ENCODE measurements at regions not wholly inside any gene's neighbourhood (a gene's known extent, or its start where the extent isn't known, plus 50 kb on each side); places are given as distances from the start of the nearest gene placed in this dataset.
"Not testable (repeated sequence)": the region's sequence is repeated elsewhere in the genome, so short reads cannot be mapped to it uniquely, and the experiment has no call there.

DNA sequence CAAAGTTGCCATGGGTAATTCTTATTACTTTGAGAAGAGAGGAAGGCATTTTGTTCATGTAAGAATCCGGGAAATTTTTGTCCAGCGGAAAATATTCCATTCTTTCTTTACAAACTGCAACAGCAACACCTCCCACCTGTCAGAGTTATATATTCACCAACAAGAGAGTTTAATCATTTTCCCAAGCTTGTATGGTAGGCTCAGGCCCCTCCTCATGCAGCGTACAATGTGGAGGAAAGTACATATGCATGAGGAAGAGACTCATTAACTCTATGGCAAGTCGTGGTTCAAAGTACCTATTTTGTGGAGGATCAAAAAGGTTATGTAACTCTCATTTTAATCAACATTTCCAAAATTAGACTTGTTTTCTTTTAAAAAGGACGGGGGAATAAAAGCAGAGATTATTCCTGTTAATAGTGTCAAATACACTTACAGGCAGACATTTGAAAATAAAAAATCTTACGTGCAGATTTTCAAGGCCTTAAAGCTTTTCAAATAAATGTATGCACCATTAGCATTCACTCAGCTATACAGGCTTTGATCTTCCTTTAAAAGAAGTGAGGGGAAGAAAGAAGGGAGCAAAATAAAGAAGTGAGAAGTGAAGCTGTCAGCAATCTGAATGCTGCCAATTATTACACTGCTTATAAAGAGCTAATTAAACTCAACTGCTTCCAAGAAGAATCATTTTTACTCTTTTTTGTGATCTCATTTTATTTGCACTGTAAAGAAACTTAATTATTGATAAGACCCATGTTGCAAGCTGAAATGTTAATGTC lies 204.8 kb downstream of the FAT4 start:
- no peak for DNase-seq

DNA sequence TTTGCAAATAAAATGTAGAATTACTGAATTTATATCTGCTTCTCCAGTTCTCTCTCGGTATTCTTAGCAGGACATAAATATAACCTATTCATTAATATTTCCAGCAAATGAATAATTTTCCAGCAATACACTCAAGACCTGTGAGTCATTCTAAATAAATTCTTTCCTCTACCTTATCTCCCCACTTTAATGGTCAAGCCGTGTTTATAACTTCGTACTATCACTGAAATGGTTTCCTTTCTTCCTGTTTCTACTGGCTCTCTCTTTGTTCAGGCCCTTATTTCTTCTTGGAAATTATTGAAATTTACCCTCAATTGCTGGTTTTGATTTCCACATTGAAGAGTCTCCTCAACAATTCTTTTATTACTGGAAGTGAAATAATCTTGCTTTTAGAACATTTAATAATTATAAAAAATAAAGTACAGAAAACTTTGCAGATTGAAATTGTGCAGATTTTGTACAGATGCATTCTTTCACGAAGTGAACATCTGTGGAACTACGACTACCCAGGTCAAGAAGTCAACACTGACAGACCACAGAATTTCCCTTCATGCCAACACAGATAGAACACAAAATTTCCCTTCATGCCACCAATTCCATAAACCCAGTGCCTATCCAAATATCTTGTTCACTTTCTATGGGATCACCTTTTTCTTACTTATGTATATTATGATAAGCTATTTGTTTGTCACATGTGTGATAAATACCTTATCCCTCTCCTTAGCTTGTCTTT lies 205.7 kb downstream of the FAT4 start:
- DNase-seq: no peak

GRCh38 chr4:125522588-125522987 lies 207.8 kb downstream of the FAT4 start:
- DNase-seq: no peak

DNA sequence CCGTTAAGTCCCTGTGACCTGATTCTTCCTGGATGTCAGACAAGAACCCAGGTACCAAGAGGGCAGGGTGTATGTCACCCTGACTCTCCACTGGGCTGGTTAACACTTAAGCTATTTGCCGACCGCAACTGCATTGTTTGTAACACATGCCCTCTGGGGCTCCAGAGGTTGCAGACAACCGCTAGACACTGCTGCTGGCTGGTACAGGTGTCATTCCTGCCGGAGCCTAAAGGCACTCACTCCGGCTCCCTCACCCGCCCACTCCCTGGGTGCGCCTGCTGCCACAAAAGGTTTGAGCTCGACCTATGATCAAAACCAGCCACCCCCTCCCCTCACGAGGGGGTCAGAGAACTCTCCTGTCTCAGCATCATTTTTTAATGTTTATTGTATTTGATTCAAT lies 208.2 kb downstream of the FAT4 start:
- DNase-seq: no peak

DNA sequence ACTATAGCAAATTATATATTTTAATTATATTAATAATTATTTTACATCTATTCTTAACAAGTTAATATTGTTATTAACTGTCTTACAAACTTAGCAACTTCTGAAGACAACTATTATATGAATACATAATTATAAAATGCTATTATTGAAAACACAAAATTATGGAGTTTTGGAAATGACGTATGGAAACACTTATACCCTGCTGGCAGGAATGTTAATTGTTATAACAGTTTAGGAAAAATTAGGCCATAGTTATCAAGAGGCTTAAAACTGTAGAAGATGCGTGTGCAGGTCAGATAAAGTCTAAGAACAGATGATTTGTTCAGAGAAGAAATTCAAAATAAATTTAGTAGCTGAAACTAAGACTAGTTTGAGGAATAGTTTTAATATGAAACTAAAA lies 211.7 kb downstream of the FAT4 start:
- DNase-seq: no peak

DNA sequence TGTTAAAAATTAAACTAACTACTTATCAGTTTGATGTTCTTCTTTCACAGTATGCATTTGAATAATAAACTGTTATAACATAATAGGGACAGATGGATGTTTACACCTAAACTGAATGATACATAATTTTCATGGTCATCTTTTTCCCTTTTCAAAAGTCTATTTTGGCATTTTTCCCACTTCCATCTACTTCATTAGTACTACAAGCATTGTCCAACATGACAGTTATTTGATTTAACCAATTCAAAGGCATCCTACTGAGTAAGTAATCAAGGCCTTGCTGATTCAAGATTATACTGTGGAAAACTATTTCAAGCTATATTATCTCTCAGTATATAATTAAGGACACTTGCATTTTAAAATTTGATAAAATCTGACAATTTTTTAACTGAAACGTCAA lies 212.9 kb downstream of the FAT4 start:
- DNase-seq: no peak

DNA sequence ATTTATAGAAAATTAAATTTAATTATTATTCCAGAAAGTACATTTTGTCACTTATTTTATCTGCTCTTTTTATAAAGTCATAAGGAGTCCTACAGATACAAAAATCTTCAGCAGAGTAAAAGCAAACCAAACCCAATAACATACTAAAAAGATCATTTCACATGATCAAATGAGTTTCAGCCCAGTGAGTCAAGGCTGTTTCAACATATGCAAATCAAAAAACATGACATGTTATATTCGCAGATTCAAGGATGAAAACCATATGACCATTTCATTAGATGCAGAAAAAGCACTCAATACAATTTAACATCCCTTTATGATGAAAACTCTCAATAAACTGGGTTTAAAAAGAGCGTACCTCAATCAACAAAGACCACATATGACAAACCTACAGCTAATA lies 214.3 kb downstream of the FAT4 start:
- no peak for DNase-seq

DNA sequence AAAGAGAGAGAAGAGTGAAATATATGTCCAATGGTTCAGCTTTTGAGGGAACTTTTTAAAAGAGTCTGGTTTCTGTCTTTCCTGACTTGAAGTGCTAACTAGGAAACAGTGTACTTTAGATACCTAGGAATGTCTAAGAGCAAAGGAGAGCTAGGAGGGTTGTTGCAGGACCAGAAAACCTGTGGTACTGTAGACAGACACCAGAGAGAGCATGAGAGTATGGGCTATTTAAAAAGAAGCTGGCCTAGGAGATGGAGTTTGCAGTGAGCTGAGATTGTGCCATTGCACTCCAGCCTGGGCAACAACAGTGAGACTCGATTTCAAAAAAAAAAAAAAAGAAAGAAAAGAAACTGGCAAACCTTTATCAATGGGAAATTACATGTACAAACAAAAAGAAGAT lies 223.9 kb downstream of the FAT4 start:
- no peak for DNase-seq

DNA sequence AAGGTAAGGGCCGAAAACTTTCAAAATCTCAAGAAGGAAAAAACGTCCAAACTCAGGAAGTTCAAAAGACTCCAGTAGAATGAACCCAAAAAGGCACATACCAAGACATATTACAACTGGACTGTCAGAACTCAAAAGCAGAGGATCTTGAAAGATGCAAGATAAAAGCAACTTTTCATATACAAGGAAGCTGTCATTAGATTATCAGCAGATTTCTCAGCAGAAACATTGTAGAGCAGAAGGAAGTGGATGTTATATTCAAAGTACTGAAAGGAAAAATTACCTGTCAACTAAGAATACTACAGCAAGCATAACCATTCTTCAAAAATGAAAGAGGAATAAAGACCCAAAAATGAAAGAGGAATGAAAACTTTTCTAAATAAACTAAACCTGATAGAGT lies 224.9 kb downstream of the FAT4 start:
- DNase-seq: no peak

- DNase-seq: no peak
These were observed 227.2 kb downstream of the FAT4 start for GRCh38 chr4:125541836-125542385.

DNA sequence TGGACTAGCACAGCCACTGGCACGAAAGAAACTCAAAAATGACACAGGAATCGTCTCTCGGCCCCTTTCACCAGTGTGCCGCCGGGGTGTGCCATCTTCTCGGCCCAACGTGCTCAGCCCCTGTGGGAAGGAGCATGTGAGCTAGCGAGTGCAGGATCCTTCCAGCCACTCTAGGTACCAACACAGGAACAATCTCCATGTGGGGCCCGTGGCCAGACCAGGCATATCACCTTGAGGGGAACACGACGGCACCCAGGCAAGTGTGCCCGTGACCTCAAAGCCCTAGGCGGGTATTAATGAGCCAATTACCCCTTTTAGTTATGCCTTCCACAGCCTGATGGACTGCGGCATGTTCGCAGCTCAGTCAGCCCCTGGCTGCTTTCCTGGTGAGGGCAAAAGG lies 231.5 kb downstream of the FAT4 start:
- DNase-seq: no peak

DNA sequence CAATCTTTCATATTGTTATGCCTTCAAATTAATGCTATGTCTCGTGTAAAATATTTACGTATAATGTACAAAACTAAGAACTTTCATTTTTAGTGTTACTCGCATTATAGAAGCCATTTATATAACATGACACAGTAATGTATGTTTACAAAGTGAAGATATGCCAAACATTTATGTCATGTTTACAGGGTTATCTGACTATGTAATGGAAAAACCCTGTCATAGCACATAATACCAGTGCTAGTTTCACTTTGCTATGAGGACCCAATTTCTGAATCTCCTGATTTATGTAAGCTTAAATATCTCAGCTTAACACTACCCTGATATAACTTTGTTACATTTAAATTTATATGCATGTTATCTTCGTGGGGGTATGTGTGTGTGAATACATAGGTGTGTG lies 233.1 kb downstream of the FAT4 start:
- no peak for DNase-seq

DNA sequence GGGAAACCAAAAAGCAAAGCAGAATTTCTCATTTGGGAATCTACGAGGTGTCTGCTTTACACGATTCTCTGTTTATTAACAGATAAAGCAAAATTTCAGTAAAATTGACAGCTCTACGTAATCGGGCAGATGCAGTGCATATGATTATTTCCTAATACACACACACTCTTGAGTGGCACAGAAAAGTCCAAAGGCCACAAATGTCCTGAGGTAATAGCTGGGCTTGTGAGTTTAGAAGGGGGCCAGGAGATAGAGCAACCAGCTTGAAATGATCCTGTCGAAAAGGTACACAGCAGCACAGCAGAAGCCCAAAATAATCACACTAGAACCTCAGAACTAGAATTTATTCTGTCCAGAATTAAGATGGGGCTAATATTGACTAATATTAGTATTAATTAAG lies 236.0 kb downstream of the FAT4 start:
- no peak for DNase-seq

DNA sequence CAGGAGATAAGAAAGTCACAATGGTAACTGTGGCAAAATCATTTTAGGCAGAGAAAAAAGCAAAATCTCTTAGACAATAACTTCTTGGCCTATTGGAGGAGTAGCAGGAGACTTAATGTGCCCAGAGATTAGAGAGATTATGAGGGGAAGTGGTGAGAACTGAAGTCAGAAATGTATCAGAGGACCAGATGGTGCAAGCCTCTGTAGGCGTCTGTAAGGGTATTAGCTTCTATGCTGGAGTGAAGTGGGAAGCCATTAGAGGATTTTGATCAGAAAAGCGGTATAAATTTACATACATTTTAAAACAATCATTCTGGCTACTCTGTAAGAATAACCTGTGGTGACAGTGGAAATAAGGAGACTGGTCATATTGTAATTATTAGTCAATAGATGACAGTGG lies 236.7 kb downstream of the FAT4 start:
- no peak for DNase-seq

- no peak for DNase-seq
These were observed 237.2 kb downstream of the FAT4 start for GRCh38 chr4:125551967-125552366.

DNA sequence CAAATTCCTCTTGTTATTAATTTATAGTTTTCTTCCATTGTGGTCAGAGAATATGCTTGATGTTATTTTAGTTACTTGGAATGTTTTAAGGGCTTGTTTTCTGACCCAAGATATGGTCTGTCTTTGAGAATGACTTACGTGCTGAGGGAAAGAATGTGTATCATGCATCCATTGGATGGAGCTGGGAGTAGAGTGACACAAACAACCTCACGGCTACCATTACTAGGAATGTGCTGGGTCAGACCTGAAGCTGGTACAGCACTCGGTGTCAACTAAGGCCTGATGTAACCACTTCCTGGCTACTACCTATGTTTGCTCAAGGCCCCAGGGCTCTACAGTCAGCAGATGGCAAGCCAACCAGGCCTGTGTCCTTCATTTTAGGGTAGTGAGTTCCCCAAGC lies 257.8 kb downstream of the FAT4 start:
- no peak for DNase-seq

GRCh38 chr4:125573368-125573767 lies 258.6 kb downstream of the FAT4 start:
- DNase-seq: no peak

- DNase-seq: no peak
These were observed 259.0 kb downstream of the FAT4 start for GRCh38 chr4:125573786-125574185.

- no peak for DNase-seq
These were observed 267.5 kb downstream of the FAT4 start for GRCh38 chr4:125582302-125582701.

DNA sequence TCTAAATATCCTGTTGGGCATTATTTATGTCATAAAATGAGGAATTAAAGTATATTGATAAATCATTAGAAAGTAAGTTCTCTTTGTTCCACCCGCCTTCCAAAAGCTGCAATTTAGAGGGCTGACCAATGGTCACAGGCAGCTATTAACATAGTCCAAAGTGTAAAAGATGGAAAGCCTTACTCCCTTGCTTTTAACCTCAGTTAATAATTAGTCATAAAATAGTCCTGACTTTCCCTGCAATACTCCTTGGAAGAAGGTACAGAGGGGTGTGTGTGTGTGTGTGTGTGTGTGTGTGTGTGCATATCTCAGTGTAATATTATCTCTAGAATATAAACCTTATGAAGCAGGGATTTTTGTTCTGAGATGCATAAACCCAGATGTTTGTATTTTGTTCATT lies 275.4 kb downstream of the FAT4 start:
- DNase-seq: no peak

DNA sequence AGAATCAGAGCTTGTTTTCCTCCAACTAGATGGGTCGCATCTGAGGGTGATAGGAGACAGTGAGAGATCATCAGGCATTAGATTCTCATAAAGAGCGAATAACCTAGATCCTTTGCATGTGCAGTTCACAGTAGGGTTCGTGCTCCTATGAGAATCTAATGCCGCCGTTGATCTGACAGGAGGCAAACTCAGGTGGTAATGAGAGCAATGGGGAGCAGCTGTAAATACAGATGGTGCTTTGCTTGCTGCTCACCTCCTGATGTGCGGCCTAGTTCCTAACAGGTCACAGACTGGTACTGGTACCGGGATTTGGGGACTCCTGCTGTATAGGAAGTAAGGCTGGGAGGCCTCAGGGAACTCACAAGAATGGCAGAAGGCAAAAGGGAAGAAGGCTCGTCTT lies 276.5 kb downstream of the FAT4 start:
- DNase-seq: no peak

DNA sequence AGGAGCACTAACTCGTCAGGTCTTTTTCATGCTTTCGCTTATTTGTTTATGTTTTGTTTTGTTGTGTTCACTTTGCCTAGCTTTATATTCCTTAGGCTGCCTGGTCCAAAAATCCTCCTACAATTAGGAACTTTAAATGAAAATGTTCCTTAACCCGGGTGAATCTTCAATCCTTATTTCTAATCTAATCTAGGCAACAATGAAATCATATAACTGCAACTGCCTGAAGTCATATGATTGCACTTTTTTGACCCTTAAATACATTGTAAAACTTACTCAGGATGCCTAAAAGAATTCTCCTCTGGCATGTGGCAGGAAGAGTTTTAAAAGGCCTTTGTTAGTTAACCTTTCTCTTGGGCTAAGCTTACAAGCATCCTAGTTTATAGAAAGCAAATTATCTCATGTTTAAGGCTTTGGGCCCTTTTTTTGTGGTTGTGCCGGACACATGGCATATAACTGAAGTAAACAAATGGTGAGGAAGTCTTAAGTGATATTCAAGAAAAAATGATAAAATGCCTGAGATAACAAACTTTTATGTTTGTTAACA lies 279.4 kb downstream of the FAT4 start:
- no peak for DNase-seq

DNA sequence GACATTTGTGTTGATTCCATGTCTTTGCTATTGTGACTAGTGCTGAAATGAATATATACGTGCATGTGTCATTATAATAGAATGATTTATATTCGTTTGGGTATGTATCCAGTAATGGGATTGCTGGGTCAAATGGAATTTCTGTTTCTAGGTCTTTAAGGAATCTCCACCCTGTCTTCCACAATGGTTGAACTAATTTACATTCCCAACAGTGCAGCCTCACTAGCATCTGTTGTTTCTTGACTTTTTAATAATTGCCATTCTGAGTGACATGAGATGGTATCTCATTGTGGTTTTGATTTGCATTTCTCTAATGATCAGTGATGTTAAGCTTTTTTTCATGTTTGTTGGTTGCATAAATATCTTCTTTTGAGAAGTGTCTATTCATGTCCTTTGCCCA lies 291.2 kb downstream of the FAT4 start:
- DNase-seq: not testable (repeated sequence)

Measured in T-helper 1 cell (primary cell).